ENCODE measurements at regions not wholly inside any gene's neighbourhood (a gene's known extent, or its start where the extent isn't known, plus 50 kb on each side); places are given as distances from the start of the nearest gene placed in this dataset.

GRCh38 chr6:79813854-79814709, 133.3 kb downstream of the ELOVL4 start:
- Histone ChIP-seq H3K4me1 (ENCODE audit: low read depth, poor library complexity, severe bottlenecking) (no peaks in the 10 kb centered on the region), H3K27ac (no peak overlapping the region), H3K27me3 (ENCODE audit: insufficient read depth, low read depth) (no peaks in the 10 kb centered on the region), H3K36me3 (ENCODE audit: insufficient read depth) (no peaks in the 10 kb centered on the region), H2AFZ (ENCODE audit: low read depth) (no peak overlapping the region), H3K4me2 (no peak overlapping the region), H3K9ac (no peak overlapping the region), H3K79me2 (ENCODE audit: insufficient read depth, low read depth) (no peaks in the 10 kb centered on the region), H3K4me3 (IDR thresholded peaks at IDR 0.05; ENCODE audit: insufficient read depth, low read depth, low read length) (no peak overlapping the region), H4K20me1 (ENCODE audit: insufficient read depth) (no peaks in the 10 kb centered on the region)
- TF ChIP-seq CTCF (conservative IDR thresholded peaks at IDR 0.05; ENCODE audit: low read depth, low read length): peak; percentile 79

DNA sequence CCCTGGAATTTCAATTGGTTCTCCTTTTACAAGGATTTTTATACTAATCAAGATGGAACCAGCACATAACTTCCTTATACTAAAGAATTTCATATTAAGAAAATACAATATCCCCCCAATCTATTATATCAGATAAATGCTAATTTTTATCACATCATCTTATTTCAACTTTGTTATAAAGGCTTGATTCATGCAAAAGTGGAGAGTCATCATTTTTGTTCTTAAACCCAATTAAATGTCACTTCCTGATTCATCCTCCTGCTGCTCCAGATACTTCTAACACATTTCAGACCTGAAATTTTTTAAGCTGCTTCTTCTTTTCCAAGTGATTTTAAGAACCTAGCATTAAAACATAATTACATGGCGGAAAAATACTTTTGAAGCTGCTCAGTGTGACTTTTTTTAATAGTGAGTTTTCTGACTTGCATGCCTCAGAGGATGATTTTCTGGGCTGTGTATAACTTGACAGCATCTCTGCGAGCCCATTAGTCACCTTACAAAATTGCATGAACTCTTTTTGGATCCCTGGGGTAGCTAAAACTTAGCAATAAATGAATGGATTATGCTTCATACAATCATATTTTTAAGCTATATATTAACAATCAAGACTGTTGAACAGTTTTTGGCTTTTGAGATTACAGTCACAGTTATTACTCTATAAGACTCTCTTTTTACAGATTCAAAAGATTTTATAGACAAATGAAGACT, 134.1 kb downstream of the ELOVL4 start:
- H2AFZ ChIP-seq (ENCODE audit: low read depth): no peak overlapping the region
- H3K36me3 ChIP-seq (ENCODE audit: insufficient read depth): no peaks in the 10 kb centered on the region
- no peak for TF ChIP-seq CTCF (conservative IDR thresholded peaks at IDR 0.05; ENCODE audit: low read depth, low read length)
- no peak overlapping the region for H3K4me3 ChIP-seq (IDR thresholded peaks at IDR 0.05; ENCODE audit: insufficient read depth, low read depth, low read length)
- no peaks in the 10 kb centered on the region for H3K79me2 ChIP-seq (ENCODE audit: insufficient read depth, low read depth)
- H3K4me2 ChIP-seq: no peak overlapping the region
- no peak overlapping the region for H3K27ac ChIP-seq
- H3K9ac ChIP-seq: no peak overlapping the region
- H3K27me3 ChIP-seq (ENCODE audit: insufficient read depth, low read depth): no peaks in the 10 kb centered on the region
- no peaks in the 10 kb centered on the region for H3K4me1 ChIP-seq (ENCODE audit: low read depth, poor library complexity, severe bottlenecking)
- H4K20me1 ChIP-seq (ENCODE audit: insufficient read depth): no peaks in the 10 kb centered on the region

DNA sequence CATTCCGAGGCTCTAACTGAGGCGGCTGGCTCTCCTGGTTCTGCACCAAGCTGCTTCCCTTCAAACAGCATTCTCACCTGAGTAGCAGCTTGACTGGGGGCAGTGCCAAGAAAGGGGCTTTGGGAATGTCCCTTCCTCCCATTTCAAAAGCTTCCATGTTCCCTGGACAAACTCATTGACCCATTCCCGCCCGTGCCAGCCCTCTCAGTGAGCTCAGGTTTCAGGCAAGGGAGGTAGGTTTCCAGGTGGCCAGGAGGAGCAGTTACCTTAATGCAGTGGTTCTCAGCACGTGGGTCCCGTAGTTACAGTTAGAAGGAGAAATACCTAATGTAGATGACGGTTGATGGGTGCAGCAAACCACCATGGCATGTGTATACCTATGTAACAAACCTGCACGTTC, 135.2 kb downstream of the ELOVL4 start:
- no peak for TF ChIP-seq CTCF (conservative IDR thresholded peaks at IDR 0.05; ENCODE audit: low read depth, low read length)
- no peak overlapping the region for H3K4me3 ChIP-seq (IDR thresholded peaks at IDR 0.05; ENCODE audit: insufficient read depth, low read depth, low read length)
- H3K4me2 ChIP-seq: no peak overlapping the region
- no peak overlapping the region for H2AFZ ChIP-seq (ENCODE audit: low read depth)
- H3K4me1 ChIP-seq (ENCODE audit: low read depth, poor library complexity, severe bottlenecking): no peaks in the 10 kb centered on the region
- H4K20me1 ChIP-seq (ENCODE audit: insufficient read depth): no peaks in the 10 kb centered on the region
- H3K9ac ChIP-seq: no peak overlapping the region
- H3K27ac ChIP-seq: no peak overlapping the region
- no peaks in the 10 kb centered on the region for H3K27me3 ChIP-seq (ENCODE audit: insufficient read depth, low read depth)
- H3K79me2 ChIP-seq (ENCODE audit: insufficient read depth, low read depth): no peaks in the 10 kb centered on the region
- H3K36me3 ChIP-seq (ENCODE audit: insufficient read depth): no peaks in the 10 kb centered on the region

DNA sequence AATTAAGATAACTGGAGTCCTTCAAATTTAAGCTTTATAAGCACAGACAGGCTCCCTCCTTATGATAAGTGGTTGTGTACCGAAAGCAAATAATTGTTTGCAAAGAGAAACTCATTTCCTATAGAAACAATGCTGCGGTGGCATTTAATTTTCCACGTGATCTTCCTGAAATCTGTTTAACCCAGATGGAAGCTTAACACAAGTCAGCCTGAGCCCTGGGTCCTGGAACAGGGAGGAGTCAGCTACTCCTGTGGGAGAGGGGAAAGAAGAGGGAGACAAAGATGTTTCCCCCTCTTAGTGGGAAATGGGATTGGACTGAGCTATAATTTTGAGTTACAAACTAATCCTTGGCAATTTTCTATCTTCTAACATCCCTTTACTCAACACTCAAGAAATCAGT, 136.5 kb downstream of the ELOVL4 start:
- H3K27me3 ChIP-seq (ENCODE audit: insufficient read depth, low read depth): no peaks in the 10 kb centered on the region
- H3K4me2 ChIP-seq: no peak overlapping the region
- no peak overlapping the region for H3K4me3 ChIP-seq (IDR thresholded peaks at IDR 0.05; ENCODE audit: insufficient read depth, low read depth, low read length)
- no peaks in the 10 kb centered on the region for H3K36me3 ChIP-seq (ENCODE audit: insufficient read depth)
- no peaks in the 10 kb centered on the region for H3K4me1 ChIP-seq (ENCODE audit: low read depth, poor library complexity, severe bottlenecking)
- no peak overlapping the region for H2AFZ ChIP-seq (ENCODE audit: low read depth)
- H3K9ac ChIP-seq: no peak overlapping the region
- no peak for TF ChIP-seq CTCF (conservative IDR thresholded peaks at IDR 0.05; ENCODE audit: low read depth, low read length)
- H3K79me2 ChIP-seq (ENCODE audit: insufficient read depth, low read depth): no peaks in the 10 kb centered on the region
- H4K20me1 ChIP-seq (ENCODE audit: insufficient read depth): no peaks in the 10 kb centered on the region
- H3K27ac ChIP-seq: no peak overlapping the region

All from KMS-11 (cell line).